Hepatocyte (in vitro differentiated cells): ENCODE measurements at regions not wholly inside any gene's neighbourhood (a gene's known extent, or its start where the extent isn't known, plus 50 kb on each side); places are given as distances from the start of the nearest gene placed in this dataset.

Experiments used
- EZH2 ChIP-seq: fragments of 200-600 bp; sonication (generic); IDR thresholded peaks from 2 replicates; pipeline ENCODE4 v1.6.1; 2016; ENCODE audit warnings: antibody characterized with exemption, mild to moderate bottlenecking, borderline replicate concordance
- EZH2phosphoT487 ChIP-seq: fragments of 200-600 bp; sonication (generic); IDR thresholded peaks from one replicate; pipeline ENCODE4 v1.6.1; 2018; ENCODE audit warnings: antibody characterized with exemption, mild to moderate bottlenecking, low read depth, moderate library complexity; ENCODE audit not compliant: unreplicated experiment, severe bottlenecking
- TF ChIP-seq, protein P1 (sequence below): fragments of 200-600 bp; sonication (generic); IDR thresholded peaks from 2 replicates; pipeline ENCODE4 v1.5.1; 2016; ENCODE audit warnings: antibody characterized with exemption, mild to moderate bottlenecking; ENCODE audit not compliant: poor library complexity

- TF ChIP-seq, protein P1, sequence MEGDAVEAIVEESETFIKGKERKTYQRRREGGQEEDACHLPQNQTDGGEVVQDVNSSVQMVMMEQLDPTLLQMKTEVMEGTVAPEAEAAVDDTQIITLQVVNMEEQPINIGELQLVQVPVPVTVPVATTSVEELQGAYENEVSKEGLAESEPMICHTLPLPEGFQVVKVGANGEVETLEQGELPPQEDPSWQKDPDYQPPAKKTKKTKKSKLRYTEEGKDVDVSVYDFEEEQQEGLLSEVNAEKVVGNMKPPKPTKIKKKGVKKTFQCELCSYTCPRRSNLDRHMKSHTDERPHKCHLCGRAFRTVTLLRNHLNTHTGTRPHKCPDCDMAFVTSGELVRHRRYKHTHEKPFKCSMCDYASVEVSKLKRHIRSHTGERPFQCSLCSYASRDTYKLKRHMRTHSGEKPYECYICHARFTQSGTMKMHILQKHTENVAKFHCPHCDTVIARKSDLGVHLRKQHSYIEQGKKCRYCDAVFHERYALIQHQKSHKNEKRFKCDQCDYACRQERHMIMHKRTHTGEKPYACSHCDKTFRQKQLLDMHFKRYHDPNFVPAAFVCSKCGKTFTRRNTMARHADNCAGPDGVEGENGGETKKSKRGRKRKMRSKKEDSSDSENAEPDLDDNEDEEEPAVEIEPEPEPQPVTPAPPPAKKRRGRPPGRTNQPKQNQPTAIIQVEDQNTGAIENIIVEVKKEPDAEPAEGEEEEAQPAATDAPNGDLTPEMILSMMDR, result no peak
- no peak for TF ChIP-seq EZH2phosphoT487
- no peak for TF ChIP-seq EZH2
Observed at GRCh38 chrX:7247346-7247745, 99.4 kb upstream of the PUDP start.
